ENCODE measurements at regions not wholly inside any gene's neighbourhood (a gene's known extent, or its start where the extent isn't known, plus 50 kb on each side); places are given as distances from the start of the nearest gene placed in this dataset.

DNA sequence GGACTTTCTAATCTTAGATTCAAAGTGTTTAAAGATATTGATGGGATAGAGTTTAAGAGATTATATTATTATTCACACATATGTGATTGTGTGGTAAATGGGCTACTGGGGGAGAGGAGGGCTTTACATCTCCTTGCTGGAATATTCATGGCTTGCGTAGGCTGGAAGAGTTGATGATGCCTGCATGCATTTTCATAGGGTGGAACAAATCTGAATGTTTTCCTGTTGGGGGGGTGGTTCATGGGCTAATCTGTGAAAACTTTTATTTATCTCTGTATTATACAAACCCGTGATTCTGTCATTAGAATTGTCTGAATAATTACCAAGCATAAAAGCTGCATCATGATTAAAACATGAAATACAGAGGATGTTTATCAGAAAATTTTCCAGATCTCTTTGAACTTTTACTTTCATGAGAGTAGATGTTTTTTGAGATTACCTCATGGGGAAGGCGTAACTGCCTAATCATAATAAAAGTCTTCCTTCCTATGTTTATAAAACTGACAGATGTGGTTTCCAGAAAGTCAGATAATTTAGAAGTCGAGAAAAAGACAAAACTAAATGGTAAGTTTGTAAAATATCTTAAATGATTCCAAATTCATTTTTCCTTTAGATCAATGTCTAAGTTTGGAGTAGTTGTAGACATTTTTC, 1185.4 kb upstream of the SEMA6A start:
- ATAC-seq (ENCODE audit: low read depth) (no peak), DNase-seq (no peak)
- Mint-ChIP-seq H3K4me3 (no peak overlapping the region), H3K27me3 (no peaks in the 10 kb centered on the region), H3K4me1 (no peaks in the 10 kb centered on the region), H3K27ac (no peak overlapping the region), H3K36me3 (ENCODE audit: low read depth) (no peaks in the 10 kb centered on the region), H3K9me3 (peaks cover 6% of the 10 kb centered on the region)
- CTCF ChIA-PET, result no interaction called here
- POLR2A ChIA-PET, result no interaction called here
- TF ChIP-seq, protein P1, sequence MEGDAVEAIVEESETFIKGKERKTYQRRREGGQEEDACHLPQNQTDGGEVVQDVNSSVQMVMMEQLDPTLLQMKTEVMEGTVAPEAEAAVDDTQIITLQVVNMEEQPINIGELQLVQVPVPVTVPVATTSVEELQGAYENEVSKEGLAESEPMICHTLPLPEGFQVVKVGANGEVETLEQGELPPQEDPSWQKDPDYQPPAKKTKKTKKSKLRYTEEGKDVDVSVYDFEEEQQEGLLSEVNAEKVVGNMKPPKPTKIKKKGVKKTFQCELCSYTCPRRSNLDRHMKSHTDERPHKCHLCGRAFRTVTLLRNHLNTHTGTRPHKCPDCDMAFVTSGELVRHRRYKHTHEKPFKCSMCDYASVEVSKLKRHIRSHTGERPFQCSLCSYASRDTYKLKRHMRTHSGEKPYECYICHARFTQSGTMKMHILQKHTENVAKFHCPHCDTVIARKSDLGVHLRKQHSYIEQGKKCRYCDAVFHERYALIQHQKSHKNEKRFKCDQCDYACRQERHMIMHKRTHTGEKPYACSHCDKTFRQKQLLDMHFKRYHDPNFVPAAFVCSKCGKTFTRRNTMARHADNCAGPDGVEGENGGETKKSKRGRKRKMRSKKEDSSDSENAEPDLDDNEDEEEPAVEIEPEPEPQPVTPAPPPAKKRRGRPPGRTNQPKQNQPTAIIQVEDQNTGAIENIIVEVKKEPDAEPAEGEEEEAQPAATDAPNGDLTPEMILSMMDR (IDR thresholded peaks at IDR 0.05), result no peak
- intact Hi-C loops (cut with micrococcal nuclease), result no loop called here

DNA sequence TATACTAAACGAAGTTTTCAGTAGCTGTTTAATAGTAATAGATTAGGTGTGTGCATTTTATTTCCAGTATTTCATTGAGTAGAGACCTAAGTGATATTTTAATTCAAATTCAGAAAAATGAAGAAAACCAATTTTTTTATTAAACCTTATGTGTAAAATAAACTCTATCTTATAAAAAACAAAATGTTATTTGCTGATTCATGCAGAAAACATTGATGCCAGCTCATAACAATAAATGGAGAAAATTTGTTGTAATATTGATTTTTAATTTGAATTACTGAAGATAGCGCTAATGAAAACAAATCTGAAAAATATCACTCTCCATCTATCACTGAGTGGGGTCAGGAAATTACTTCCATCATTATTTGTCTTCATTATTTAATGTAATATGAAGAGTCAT, 1177.8 kb upstream of the SEMA6A start:
- DNase-seq, result no peak
- Mint-ChIP-seq H3K36me3 (ENCODE audit: low read depth) (no peaks in the 10 kb centered on the region), H3K9me3 (peaks cover 9% of the 10 kb centered on the region), H3K4me3 (no peak overlapping the region), H3K27me3 (no peaks in the 10 kb centered on the region), H3K27ac (no peak overlapping the region), H3K4me1 (no peaks in the 10 kb centered on the region)
- ChIA-PET POLR2A (no interaction called here), CTCF (no interaction called here)
- no peak for ATAC-seq (ENCODE audit: low read depth)
- TF ChIP-seq, protein P1 (IDR thresholded peaks at IDR 0.05), result no peak
- intact Hi-C loops (cut with micrococcal nuclease), result no loop called here

DNA sequence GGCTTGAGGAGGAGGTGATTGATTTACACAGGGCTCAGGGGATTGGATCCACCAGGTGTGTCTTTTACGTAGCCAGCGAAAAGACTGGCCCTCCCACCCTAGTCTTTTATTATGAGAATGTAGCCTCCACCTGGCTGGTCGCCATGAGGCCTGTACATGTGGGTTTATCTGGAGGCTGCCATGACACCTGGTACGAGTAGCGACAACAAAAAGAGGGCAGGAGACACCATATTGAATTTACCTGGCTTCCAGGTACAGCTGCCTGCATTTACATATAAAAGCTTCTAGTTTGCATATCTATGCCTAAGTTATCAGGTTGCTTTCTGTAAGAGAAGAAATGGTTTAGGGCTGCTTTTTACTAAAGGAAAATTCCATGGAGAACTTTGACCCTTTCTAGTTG, 1173.7 kb upstream of the SEMA6A start:
- H3K36me3 Mint-ChIP-seq (ENCODE audit: low read depth), result no peaks in the 10 kb centered on the region
- H3K27me3 Mint-ChIP-seq, result no peaks in the 10 kb centered on the region
- ChIA-PET POLR2A (no interaction called here), CTCF (no interaction called here)
- no peak for DNase-seq
- no peak for ATAC-seq (ENCODE audit: low read depth)
- H3K27ac Mint-ChIP-seq, result no peak overlapping the region
- no peak overlapping the region for H3K4me3 Mint-ChIP-seq
- TF ChIP-seq, protein P1 (IDR thresholded peaks at IDR 0.05), result no peak
- H3K4me1 Mint-ChIP-seq, result no peaks in the 10 kb centered on the region
- intact Hi-C loops (cut with micrococcal nuclease), result no loop called here
- H3K9me3 Mint-ChIP-seq, result no peaks in the 10 kb centered on the region

DNA sequence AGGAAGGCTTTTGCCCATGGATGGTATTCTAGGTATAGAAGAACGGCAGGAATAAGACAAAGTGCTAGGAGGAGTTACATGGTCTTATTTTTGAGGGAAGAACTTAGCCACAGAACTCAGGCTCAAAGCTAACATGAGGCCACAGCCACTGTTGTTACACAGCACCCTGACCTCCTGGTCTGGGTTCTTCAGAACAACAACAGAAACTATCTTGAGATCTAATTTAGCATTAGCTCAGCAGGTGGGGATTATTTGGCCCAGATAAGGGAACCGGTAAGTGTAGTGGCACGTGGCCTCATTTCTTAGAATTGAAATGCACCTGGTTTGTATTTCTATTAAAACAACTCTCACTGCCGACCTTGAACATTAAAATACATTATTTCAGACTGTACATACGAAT, 1168.7 kb upstream of the SEMA6A start:
- no peak for ATAC-seq (ENCODE audit: low read depth)
- Mint-ChIP-seq H3K36me3 (ENCODE audit: low read depth) (no peaks in the 10 kb centered on the region), H3K27ac (no peak overlapping the region), H3K4me3 (no peak overlapping the region), H3K27me3 (no peaks in the 10 kb centered on the region), H3K4me1 (no peaks in the 10 kb centered on the region), H3K9me3 (no peaks in the 10 kb centered on the region)
- ChIA-PET POLR2A (no interaction called here), CTCF (no interaction called here)
- TF ChIP-seq, protein P1 (IDR thresholded peaks at IDR 0.05), result no peak
- DNase-seq, result no peak
- intact Hi-C loops (cut with micrococcal nuclease), result no loop called here

DNA sequence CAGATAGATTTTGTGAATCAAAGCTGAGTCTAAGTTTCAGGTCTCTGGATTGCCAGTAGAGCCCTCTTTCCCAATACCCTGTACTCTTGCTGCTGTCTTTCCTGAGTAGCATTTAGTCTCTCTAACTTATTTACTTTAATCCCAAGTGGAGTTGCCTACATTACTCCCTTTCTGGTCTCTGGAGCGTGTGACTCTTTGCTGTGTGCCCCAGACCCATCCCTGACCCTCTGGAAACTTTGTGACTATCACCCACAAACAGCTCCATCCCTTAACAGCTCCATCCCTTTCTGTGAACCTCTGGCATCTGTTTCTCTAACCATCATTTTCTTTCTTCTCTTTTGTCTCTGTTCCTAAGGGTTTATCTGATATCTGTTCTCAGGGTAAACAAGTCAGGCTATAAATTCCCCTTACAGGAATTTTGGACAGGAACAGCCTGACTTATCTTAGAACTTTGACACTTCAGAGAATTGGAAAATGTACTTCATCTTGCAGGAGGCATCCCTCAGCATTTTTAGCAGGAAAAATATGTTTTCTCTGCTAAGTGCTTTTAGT, 1167.1 kb upstream of the SEMA6A start:
- Mint-ChIP-seq H3K4me3 (no peak overlapping the region), H3K36me3 (ENCODE audit: low read depth) (no peaks in the 10 kb centered on the region), H3K27ac (no peak overlapping the region), H3K27me3 (no peaks in the 10 kb centered on the region), H3K4me1 (no peaks in the 10 kb centered on the region), H3K9me3 (peaks cover 3% of the 10 kb centered on the region)
- DNase-seq (no peak), ATAC-seq (ENCODE audit: low read depth) (no peak)
- TF ChIP-seq, protein P1 (IDR thresholded peaks at IDR 0.05), result no peak
- ChIA-PET POLR2A (no interaction called here), CTCF (no interaction called here)
- intact Hi-C loops (cut with micrococcal nuclease), result no loop called here

All from activated B cell treated with CpG ODN at 0.5 μM for 24 hours (primary cell).